ENCODE measurements at regions not wholly inside any gene's neighbourhood (a gene's known extent, or its start where the extent isn't known, plus 50 kb on each side); places are given as distances from the start of the nearest gene placed in this dataset.

- TF ChIP-seq POLR2AphosphoS5 (IDR thresholded peaks at IDR 0.05) (no peak), CTCF (IDR thresholded peaks at IDR 0.05) (no peak), POLR2A (IDR thresholded peaks at IDR 0.05) (no peak), EP300 (IDR thresholded peaks at IDR 0.05) (no peak)
- Histone ChIP-seq H3K27ac (no peak overlapping the region), H3K9me3 (no peaks in the 10 kb centered on the region), H3K36me3 (no peaks in the 10 kb centered on the region), H3K4me1 (no peaks in the 10 kb centered on the region), H3K27me3 (no peaks in the 10 kb centered on the region), H3K4me3 (no peak overlapping the region)
- 58 to 62% methylated on average over 2 to 6 of the region's 6 CpGs for WGBS, 2 donors
- DNase-seq (no peak), ATAC-seq (ENCODE audit: low FRiP score in 2 of 2) (no peak)
Observed at GRCh38 chr16:6439129-6439528, 893.5 kb upstream of the RBFOX1 start.

GRCh38 chr16:6428861-6429260 lies 903.8 kb upstream of the RBFOX1 start:
- no peak overlapping the region for H3K27ac ChIP-seq
- no peak for ATAC-seq (ENCODE audit: low FRiP score in 2 of 2)

GRCh38 chr16:6427621-6428020 lies 905.0 kb upstream of the RBFOX1 start:
- Histone ChIP-seq H3K9me3 (no peaks in the 10 kb centered on the region), H3K27me3 (no peaks in the 10 kb centered on the region), H3K4me3 (no peak overlapping the region), H3K27ac (no peak overlapping the region), H3K4me1 (no peaks in the 10 kb centered on the region), H3K36me3 (no peaks in the 10 kb centered on the region)
- no peak for TF ChIP-seq CTCF (IDR thresholded peaks at IDR 0.05)
- TF ChIP-seq EP300 (IDR thresholded peaks at IDR 0.05): no peak
- TF ChIP-seq POLR2A (IDR thresholded peaks at IDR 0.05): no peak
- no peak for TF ChIP-seq POLR2AphosphoS5 (IDR thresholded peaks at IDR 0.05)
- ATAC-seq (ENCODE audit: low FRiP score in 2 of 2) (no peak), DNase-seq (no peak)
- 85 to 89% methylated on average over 3 of the region's 3 CpGs for WGBS, 2 donors

More at GRCh38 chr16:6428861-6429260, 903.8 kb upstream of the RBFOX1 start:
- H3K4me1 ChIP-seq: no peaks in the 10 kb centered on the region
- WGBS, 2 donors: 82 to 85% methylated on average over 8 of the region's 8 CpGs
- no peak for TF ChIP-seq POLR2AphosphoS5 (IDR thresholded peaks at IDR 0.05)
- TF ChIP-seq POLR2A (IDR thresholded peaks at IDR 0.05): no peak
- TF ChIP-seq EP300 (IDR thresholded peaks at IDR 0.05): no peak
- no peak for TF ChIP-seq CTCF (IDR thresholded peaks at IDR 0.05)
- no peak overlapping the region for H3K4me3 ChIP-seq
- no peaks in the 10 kb centered on the region for H3K9me3 ChIP-seq
- no peaks in the 10 kb centered on the region for H3K27me3 ChIP-seq
- DNase-seq: no peak
- H3K36me3 ChIP-seq: no peaks in the 10 kb centered on the region

GRCh38 chr16:6407596-6407995 lies 925.0 kb upstream of the RBFOX1 start:
- no peak overlapping the region for H3K27ac ChIP-seq
- H3K36me3 ChIP-seq: no peaks in the 10 kb centered on the region
- no peaks in the 10 kb centered on the region for H3K27me3 ChIP-seq
- DNase-seq (no peak), ATAC-seq (ENCODE audit: low FRiP score in 2 of 2) (no peak)
- no peaks in the 10 kb centered on the region for H3K9me3 ChIP-seq
- no peak overlapping the region for H3K4me3 ChIP-seq
- no peaks in the 10 kb centered on the region for H3K4me1 ChIP-seq
- whole genome bisulfite sequencing, 2 donors: 95% methylated on average over 3 of the region's 3 CpGs
- no peak for TF ChIP-seq EP300 (IDR thresholded peaks at IDR 0.05)
- no peak for TF ChIP-seq POLR2A (IDR thresholded peaks at IDR 0.05)
- no peak for TF ChIP-seq CTCF (IDR thresholded peaks at IDR 0.05)
- TF ChIP-seq POLR2AphosphoS5 (IDR thresholded peaks at IDR 0.05): no peak

GRCh38 chr16:6406028-6406427 lies 926.6 kb upstream of the RBFOX1 start:
- 71 to 93% methylated on average over 1 of the region's 1 CpG for WGBS, 2 donors
- TF ChIP-seq POLR2A (IDR thresholded peaks at IDR 0.05) (no peak), CTCF (IDR thresholded peaks at IDR 0.05) (no peak), POLR2AphosphoS5 (IDR thresholded peaks at IDR 0.05) (no peak), EP300 (IDR thresholded peaks at IDR 0.05) (no peak)
- Histone ChIP-seq H3K36me3 (no peaks in the 10 kb centered on the region), H3K9me3 (no peaks in the 10 kb centered on the region), H3K27ac (no peak overlapping the region), H3K4me3 (no peak overlapping the region), H3K27me3 (no peaks in the 10 kb centered on the region), H3K4me1 (no peaks in the 10 kb centered on the region)
- ATAC-seq (ENCODE audit: low FRiP score in 2 of 2): no peak
- no peak for DNase-seq
